NCI-H1694 (cell line): ENCODE measurements at regions not wholly inside any gene's neighbourhood (a gene's known extent, or its start where the extent isn't known, plus 50 kb on each side); places are given as distances from the start of the nearest gene placed in this dataset.

Experiments
- DNase-seq: peaks from one replicate; lab custom pipeline; 2025; lab: John Stamatoyannopoulos, UW

- DNase-seq: no peak
These were observed 752.5 kb upstream of the SGCG start for GRCh38 chr13:22428188-22428828.

GRCh38 chr13:22432690-22433089 is 748.1 kb upstream of the SGCG start:
- no peak for DNase-seq

- DNase-seq: no peak
These were observed 733.5 kb upstream of the SGCG start for GRCh38 chr13:22447132-22447886.

GRCh38 chr13:22449251-22449650 is 731.5 kb upstream of the SGCG start:
- no peak for DNase-seq

GRCh38 chr13:22451327-22451741 is 729.4 kb upstream of the SGCG start:
- DNase-seq: no peak

- no peak for DNase-seq
These were observed 726.2 kb upstream of the SGCG start for GRCh38 chr13:22454586-22454985.

GRCh38 chr13:22455036-22455435 is 725.7 kb upstream of the SGCG start:
- no peak for DNase-seq

GRCh38 chr13:22461854-22462490 is 718.8 kb upstream of the SGCG start:
- DNase-seq: no peak

GRCh38 chr13:22463089-22463488 is 717.7 kb upstream of the SGCG start:
- DNase-seq: no peak

- DNase-seq: no peak
These were observed 712.7 kb upstream of the SGCG start for GRCh38 chr13:22468045-22468444.

- DNase-seq: no peak
These were observed 712.0 kb upstream of the SGCG start for GRCh38 chr13:22468824-22469223.

- no peak for DNase-seq
These were observed 711.3 kb upstream of the SGCG start for GRCh38 chr13:22469452-22469851.

- no peak for DNase-seq
These were observed 710.7 kb upstream of the SGCG start for GRCh38 chr13:22470075-22470474.

- DNase-seq: no peak
These were observed 698.2 kb upstream of the SGCG start for GRCh38 chr13:22482496-22483000.

GRCh38 chr13:22483276-22483675 is 697.5 kb upstream of the SGCG start:
- no peak for DNase-seq

- DNase-seq: no peak
These were observed 694.3 kb upstream of the SGCG start for GRCh38 chr13:22486490-22486889.

- DNase-seq: no peak
These were observed 692.8 kb upstream of the SGCG start for GRCh38 chr13:22487932-22488331.

GRCh38 chr13:22489771-22490170 is 691.0 kb upstream of the SGCG start:
- DNase-seq: no peak

- DNase-seq: no peak
These were observed 685.0 kb upstream of the SGCG start for GRCh38 chr13:22495819-22496218.

GRCh38 chr13:22496803-22497508 is 683.8 kb upstream of the SGCG start:
- DNase-seq: no peak

GRCh38 chr13:22497991-22498780 is 682.6 kb upstream of the SGCG start:
- no peak for DNase-seq

- DNase-seq: no peak
These were observed 680.9 kb upstream of the SGCG start for GRCh38 chr13:22499919-22500318.
